CD14-positive monocyte (primary cell): ENCODE measurements at regions not wholly inside any gene's neighbourhood (a gene's known extent, or its start where the extent isn't known, plus 50 kb on each side); places are given as distances from the start of the nearest gene placed in this dataset.

Experiments
- DNase-seq, 3 donors: peaks; one replicate each; pipeline ENCODE4 v3.0.0-alpha.2; 2011 to 2022
- H2AFZ ChIP-seq: 2 replicates; pipeline ENCODE4 v1.6.0; 2012; ENCODE audit warnings: mild to moderate bottlenecking, low read depth, low read length, inconsistent platforms; ENCODE audit not compliant: insufficient read depth, poor library complexity, severe bottlenecking
- H3K27ac ChIP-seq, 2 donors: 1 replicate in 1 of 2; 2 replicates in 1 of 2; pipeline ENCODE4 v1.5.1; 2012 to 2013; ENCODE audit warnings: low read length in 2 of 2, control low read depth in 1 of 2, inconsistent platforms in 1 of 2, low read depth in 1 of 2, mild to moderate bottlenecking in 1 of 2
- H3K27me3 ChIP-seq, 2 donors: one replicate each; pipeline versions ENCODE4 v1.6.0 to v1.6.1; 2011 to 2013; ENCODE audit warnings: low read length in 2 of 2; ENCODE audit not compliant: control insufficient read depth in 2 of 2, insufficient read depth in 2 of 2
- H3K36me3 ChIP-seq, 2 donors: replicated peaks in 1 of 2; 1 replicate in 1 of 2; 2 replicates in 1 of 2; pipeline versions ENCODE4 v1.5.1 to v1.6.1; 2012 to 2013; ENCODE audit warnings: low read length in 2 of 2, control low read depth in 1 of 2, inconsistent platforms in 1 of 2, mild to moderate bottlenecking in 1 of 2; ENCODE audit not compliant: insufficient read depth in 2 of 2, control insufficient read depth in 1 of 2
- H3K4me1 ChIP-seq, 2 donors: 1 replicate in 1 of 2; 2 replicates in 1 of 2; pipeline versions ENCODE4 v1.5.1 to v1.6.1; 2012 to 2013; ENCODE audit warnings: low read length in 2 of 2, control low read depth in 1 of 2, inconsistent platforms in 1 of 2, mild to moderate bottlenecking in 1 of 2, moderate library complexity in 1 of 2; ENCODE audit not compliant: insufficient read depth in 2 of 2, control insufficient read depth in 1 of 2
- H3K4me2 ChIP-seq: replicated peaks from 2 replicates; pipeline ENCODE3; 2012; ENCODE audit warnings: low read length, moderate library complexity, mild to moderate bottlenecking; ENCODE audit not compliant: poor library complexity, severe bottlenecking; ENCODE audit errors: extremely low read depth
- H3K4me3 ChIP-seq, 3 experiments: fragments of 200-600 bp in 1 of 3; sonication (generic) in 1 of 3; replicated peaks in 1 of 3; 1 replicate in 2 of 3; 2 replicates in 1 of 3; pipeline ENCODE4 v1.5.1; 2011 to 2013; ENCODE audit warnings: low read length in 3 of 3, mild to moderate bottlenecking in 3 of 3, control low read depth in 2 of 3, low read depth in 2 of 3, inconsistent platforms in 1 of 3, moderate library complexity in 1 of 3
- H3K79me2 ChIP-seq: 2 replicates; pipeline ENCODE4 v1.6.0; 2012; ENCODE audit warnings: mild to moderate bottlenecking, control low read depth, inconsistent platforms, low read length, moderate library complexity; ENCODE audit not compliant: insufficient read depth
- H3K9ac ChIP-seq: 2 replicates; pipeline ENCODE4 v1.6.0; 2017; ENCODE audit warnings: low read length, mild to moderate bottlenecking; ENCODE audit not compliant: insufficient read depth, poor library complexity, severe bottlenecking
- H3K9me3 ChIP-seq, 2 donors: replicated peaks in 1 of 2; 1 replicate in 1 of 2; 2 replicates in 1 of 2; pipeline versions ENCODE4 v1.5.1 to v1.6.1; 2012 to 2013; ENCODE audit warnings: low read length in 2 of 2, control low read depth in 1 of 2; ENCODE audit not compliant: control insufficient read depth in 1 of 2, insufficient read depth in 1 of 2
- H4K20me1 ChIP-seq: 2 replicates; pipeline ENCODE4 v1.6.0; 2012; ENCODE audit warnings: mild to moderate bottlenecking, low read length, control low read depth, moderate library complexity; ENCODE audit not compliant: insufficient read depth
- H3K27ac Mint-ChIP-seq, 7 donors: one replicate each; pipeline ENCODE4 v1.8.0; 2020; ENCODE audit warnings: mild to moderate bottlenecking in 7 of 7, mixed read lengths in 7 of 7, moderate library complexity in 6 of 7, inconsistent platforms in 2 of 7
- H3K27me3 Mint-ChIP-seq, 3 donors: one replicate each; pipeline ENCODE4 v1.8.0; 2021 to 2022; ENCODE audit warnings: low read depth in 3 of 3, mild to moderate bottlenecking in 3 of 3, mixed read lengths in 3 of 3, moderate library complexity in 3 of 3, inconsistent platforms in 1 of 3
- H3K36me3 Mint-ChIP-seq, 2 donors: one replicate each; pipeline ENCODE4 v1.8.0; 2020; ENCODE audit warnings: mixed read lengths in 2 of 2, inconsistent platforms in 1 of 2, mild to moderate bottlenecking in 1 of 2
- H3K4me1 Mint-ChIP-seq: one replicate; pipeline ENCODE4 v1.8.0; 2020; ENCODE audit warnings: mild to moderate bottlenecking, mixed read lengths
- H3K4me3 Mint-ChIP-seq, 2 donors: one replicate each; pipeline ENCODE4 v1.8.0; 2020; ENCODE audit warnings: mild to moderate bottlenecking in 2 of 2, mixed read lengths in 2 of 2, moderate library complexity in 1 of 2
- H3K9me3 Mint-ChIP-seq, 7 donors: one replicate each; pipeline ENCODE4 v1.8.0; 2020 to 2022; ENCODE audit warnings: mixed read lengths in 7 of 7, mild to moderate bottlenecking in 6 of 7, moderate library complexity in 6 of 7, inconsistent platforms in 2 of 7
- CTCF ChIP-seq: fragments of 200-600 bp; IDR thresholded peaks from one replicate; pipeline ENCODE4 v1.8.0; 2022; ENCODE audit warnings: antibody characterized with exemption, mild to moderate bottlenecking
- WGBS: methylation state at CpG from one replicate; pipeline ENCODE4 v1.1.5; 2013; ENCODE audit warnings: missing lambda C conversion rate; ENCODE audit not compliant: insufficient coverage; 5-methylcytosine and 5-hydroxymethylcytosine counted together
- intact Hi-C, 2 donors: fragments of 100-400 bp; cut with micrococcal nuclease; formaldehyde crosslinking; loops; one replicate each; pipeline versions ENCODE4 v1.15.0 to v1.15.1; 2023

DNA sequence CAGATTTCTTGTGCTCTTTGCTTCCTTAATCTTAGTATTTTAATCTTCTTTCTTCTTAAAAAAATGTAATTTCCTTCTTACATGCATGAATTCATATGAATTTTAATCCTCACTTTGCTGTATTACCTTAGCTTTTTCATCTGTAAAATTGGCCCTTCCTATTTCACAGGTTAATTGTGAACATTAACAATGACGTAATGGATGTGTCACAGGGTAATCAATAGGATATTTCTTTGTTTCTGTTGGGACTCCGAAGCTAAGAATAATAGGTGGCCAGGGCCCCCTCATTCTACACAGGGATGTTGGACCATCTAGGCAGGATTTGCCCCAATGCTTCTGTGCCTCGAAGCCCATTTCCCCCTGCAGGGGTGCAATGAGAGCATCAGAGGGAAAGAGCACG is 187.4 kb upstream of the NFIB start:
- no peak for TF ChIP-seq CTCF

GRCh38 chr9:14500705-14501104 is 186.8 kb upstream of the NFIB start:
- H3K27ac Mint-ChIP-seq, result no peak overlapping the region

More for the DNA sequence above, 187.4 kb upstream of the NFIB start:
- no peaks in the 10 kb centered on the region for H3K9me3 ChIP-seq
- peaks cover 0 to 3% (median 0%) of the 10 kb centered on the region in 7 donors for H3K9me3 Mint-ChIP-seq
- no peaks in the 10 kb centered on the region for H3K27me3 Mint-ChIP-seq
- intact Hi-C loops, result no loop called here
- H3K4me1 ChIP-seq, result no peaks in the 10 kb centered on the region
- H3K9ac ChIP-seq, result no peak overlapping the region
- H3K27ac ChIP-seq, result no peak overlapping the region
- H3K27ac Mint-ChIP-seq, result no peak overlapping the region
- no peak overlapping the region for H3K4me3 ChIP-seq
- H2AFZ ChIP-seq, result no peak overlapping the region
- H3K36me3 Mint-ChIP-seq, result no peaks in the 10 kb centered on the region
- no peaks in the 10 kb centered on the region for H3K27me3 ChIP-seq
- 100% methylated on average over 1 of the region's 4 CpGs for WGBS
- H3K4me1 Mint-ChIP-seq, result no peaks in the 10 kb centered on the region
- H4K20me1 ChIP-seq, result no peaks in the 10 kb centered on the region
- no peaks in the 10 kb centered on the region for H3K36me3 ChIP-seq
- no peak for DNase-seq
- H3K4me2 ChIP-seq, result no peak overlapping the region
- no peaks in the 10 kb centered on the region for H3K79me2 ChIP-seq
- no peak overlapping the region for H3K4me3 Mint-ChIP-seq

More at GRCh38 chr9:14500705-14501104, 186.8 kb upstream of the NFIB start:
- no peaks in the 10 kb centered on the region for H3K27me3 Mint-ChIP-seq
- H3K36me3 Mint-ChIP-seq, result no peaks in the 10 kb centered on the region
- H3K27me3 ChIP-seq, result no peaks in the 10 kb centered on the region
- no peaks in the 10 kb centered on the region for H3K79me2 ChIP-seq
- no peak overlapping the region for H3K4me3 Mint-ChIP-seq
- TF ChIP-seq CTCF, result no peak
- H3K9me3 ChIP-seq, result no peaks in the 10 kb centered on the region
- no peak overlapping the region for H3K27ac ChIP-seq
- no peak overlapping the region for H3K9ac ChIP-seq
- no peaks in the 10 kb centered on the region for H3K4me1 ChIP-seq
- H3K9me3 Mint-ChIP-seq, result peaks cover 0 to 3% (median 0%) of the 10 kb centered on the region in 7 donors
- no peak overlapping the region for H3K4me3 ChIP-seq
- no peak overlapping the region for H2AFZ ChIP-seq
- no peaks in the 10 kb centered on the region for H3K36me3 ChIP-seq
- no peaks in the 10 kb centered on the region for H4K20me1 ChIP-seq
- H3K4me2 ChIP-seq, result no peak overlapping the region
- DNase-seq, result no peak
- intact Hi-C loops, result no loop called here
- H3K4me1 Mint-ChIP-seq, result no peaks in the 10 kb centered on the region
- 100% methylated on average over 3 of the region's 9 CpGs for WGBS
